C4-2B (cell line): ENCODE measurements at regions not wholly inside any gene's neighbourhood (a gene's known extent, or its start where the extent isn't known, plus 50 kb on each side); places are given as distances from the start of the nearest gene placed in this dataset.

ENCODE experiments used
- CTCF ChIP-seq: fragments of 450-650 bp; conservative IDR thresholded peaks from 2 replicates; pipeline ENCODE4 v1.5.1; 2017; ENCODE audit warnings: mild to moderate bottlenecking
- ZFX ChIP-seq: fragments of 450-650 bp; IDR thresholded peaks from 2 replicates; pipeline ENCODE4 v1.6.1; 2017

GRCh38 chr3:118400886-118401285 is 633.8 kb downstream of the IGSF11 start:
- no peak for TF ChIP-seq CTCF
- TF ChIP-seq ZFX = no peak
